Neural progenitor cell (in vitro differentiated cells): ENCODE measurements at regions not wholly inside any gene's neighbourhood (a gene's known extent, or its start where the extent isn't known, plus 50 kb on each side); places are given as distances from the start of the nearest gene placed in this dataset.

Experiments
- DNase-seq: peaks from one replicate; pipeline ENCODE4 v3.0.0-alpha.2; 2016; ENCODE audit warnings: low spot score
- H2AFZ ChIP-seq: fragments of 200-600 bp; sonication (generic); replicated peaks from 2 replicates; pipeline ENCODE4 v1.6.1; 2016; ENCODE audit warnings: antibody characterized with exemption
- H3F3A ChIP-seq: fragments of 200-600 bp; sonication (generic); 2 replicates; pipeline ENCODE4 v1.6.1; 2016; ENCODE audit warnings: antibody characterized with exemption, low read depth
- H3K27ac ChIP-seq: fragments of 200-600 bp; sonication (generic); 2 replicates; pipeline ENCODE4 v1.5.1; 2016; ENCODE audit warnings: mild to moderate bottlenecking
- H3K27me3 ChIP-seq: fragments of 200-600 bp; sonication (generic); 2 replicates; pipeline ENCODE4 v1.6.1; 2016; ENCODE audit warnings: mild to moderate bottlenecking, moderate library complexity
- H3K36me3 ChIP-seq: fragments of 200-600 bp; sonication (generic); 2 replicates; pipeline ENCODE4 v1.5.1; 2016
- H3K4me1 ChIP-seq: fragments of 200-600 bp; sonication (generic); 2 replicates; pipeline ENCODE4 v1.6.1; 2016; ENCODE audit warnings: mixed run types
- H3K4me2 ChIP-seq: fragments of 200-600 bp; sonication (generic); 2 replicates; pipeline ENCODE4 v1.6.1; 2016
- H3K4me3 ChIP-seq: fragments of 200-600 bp; sonication (generic); 2 replicates; pipeline ENCODE4 v1.5.1; 2016
- H3K79me2 ChIP-seq: fragments of 200-600 bp; sonication (generic); 2 replicates; pipeline ENCODE4 v1.6.1; 2016; ENCODE audit warnings: low read depth
- H3K9ac ChIP-seq: fragments of 200-600 bp; sonication (generic); 2 replicates; pipeline ENCODE4 v1.6.1; 2016
- H3K9me3 ChIP-seq: fragments of 200-600 bp; sonication (generic); 2 replicates; pipeline ENCODE4 v1.5.1; 2016; ENCODE audit warnings: low read depth
- H4K20me1 ChIP-seq: fragments of 200-600 bp; sonication (generic); 2 replicates; pipeline ENCODE4 v1.6.1; 2016; ENCODE audit warnings: low read depth
- H3K27ac Mint-ChIP-seq: 3 replicates; pipeline ENCODE4 v1.8.0; 2021; ENCODE audit warnings: mixed read lengths
- H3K27me3 Mint-ChIP-seq: 2 replicates; pipeline ENCODE4 v1.8.0; 2022; ENCODE audit warnings: low read depth, mild to moderate bottlenecking, inconsistent platforms, moderate library complexity, mixed read lengths; ENCODE audit not compliant: insufficient read depth
- H3K36me3 Mint-ChIP-seq: 3 replicates; pipeline ENCODE4 v1.8.0; 2021; ENCODE audit warnings: mixed read lengths
- H3K4me1 Mint-ChIP-seq: 3 replicates; pipeline ENCODE4 v1.8.0; 2021; ENCODE audit warnings: mixed read lengths
- H3K4me3 Mint-ChIP-seq: 3 replicates; pipeline ENCODE4 v1.8.0; 2021; ENCODE audit warnings: mild to moderate bottlenecking, moderate library complexity, mixed read lengths
- H3K9me3 Mint-ChIP-seq: 3 replicates; pipeline ENCODE4 v1.8.0; 2020; ENCODE audit warnings: mixed read lengths
- CTCF ChIP-seq: fragments of 200-600 bp; sonication (generic); IDR thresholded peaks from 2 replicates; pipeline ENCODE4 v1.5.1; 2017; ENCODE audit warnings: antibody characterized with exemption, mild to moderate bottlenecking
- EZH2 ChIP-seq: fragments of 200-600 bp; sonication (generic); IDR thresholded peaks from 2 replicates; pipeline ENCODE4 v1.6.1; 2017; ENCODE audit warnings: antibody characterized with exemption, mild to moderate bottlenecking, moderate library complexity
- EZH2phosphoT487 ChIP-seq: fragments of 200-600 bp; sonication (generic); IDR thresholded peaks from 2 replicates; pipeline ENCODE4 v1.6.1; 2017; ENCODE audit warnings: antibody characterized with exemption

GRCh38 chr6:146865756-146866379, 267.1 kb downstream of the ADGB start:
- Mint-ChIP-seq H3K9me3 (no peaks in the 10 kb centered on the region), H3K36me3 (no peaks in the 10 kb centered on the region), H3K27ac (no peak overlapping the region), H3K27me3 (no peaks in the 10 kb centered on the region), H3K4me1 (no peaks in the 10 kb centered on the region), H3K4me3 (no peak overlapping the region)
- no peak overlapping the region for H2AFZ ChIP-seq
- no peak for TF ChIP-seq EZH2phosphoT487
- TF ChIP-seq CTCF, result no peak
- no peak for TF ChIP-seq EZH2
- H3K36me3 ChIP-seq, result no peaks in the 10 kb centered on the region
- no peak overlapping the region for H3K4me2 ChIP-seq
- no peaks in the 10 kb centered on the region for H4K20me1 ChIP-seq
- no peak overlapping the region for H3K4me3 ChIP-seq
- DNase-seq, result no peak
- H3K4me1 ChIP-seq, result no peaks in the 10 kb centered on the region
- H3K27ac ChIP-seq, result no peak overlapping the region
- H3F3A ChIP-seq, result no peaks in the 10 kb centered on the region
- H3K9me3 ChIP-seq, result no peaks in the 10 kb centered on the region
- no peaks in the 10 kb centered on the region for H3K79me2 ChIP-seq
- no peak overlapping the region for H3K9ac ChIP-seq
- H3K27me3 ChIP-seq, result no peaks in the 10 kb centered on the region

GRCh38 chr6:146866731-146867414, 268.1 kb downstream of the ADGB start:
- no peak overlapping the region for H3K27ac Mint-ChIP-seq
- no peak overlapping the region for H3K27ac ChIP-seq
- no peaks in the 10 kb centered on the region for H3K4me1 ChIP-seq
- TF ChIP-seq EZH2phosphoT487 (no peak), EZH2 (no peak), CTCF (no peak)
- H3K36me3 ChIP-seq, result no peaks in the 10 kb centered on the region
- no peaks in the 10 kb centered on the region for H3K27me3 ChIP-seq
- no peak overlapping the region for H3K4me3 Mint-ChIP-seq
- H4K20me1 ChIP-seq, result no peaks in the 10 kb centered on the region
- H3K79me2 ChIP-seq, result no peaks in the 10 kb centered on the region
- H3K4me3 ChIP-seq, result no peak overlapping the region
- no peaks in the 10 kb centered on the region for H3K9me3 Mint-ChIP-seq
- no peaks in the 10 kb centered on the region for H3K36me3 Mint-ChIP-seq
- H3K4me2 ChIP-seq, result no peak overlapping the region
- DNase-seq, result no peak
- no peak overlapping the region for H2AFZ ChIP-seq
- H3K27me3 Mint-ChIP-seq, result no peaks in the 10 kb centered on the region
- no peaks in the 10 kb centered on the region for H3K9me3 ChIP-seq
- no peaks in the 10 kb centered on the region for H3K4me1 Mint-ChIP-seq
- H3F3A ChIP-seq, result no peaks in the 10 kb centered on the region
- no peak overlapping the region for H3K9ac ChIP-seq

GRCh38 chr6:146868671-146869209, 270.0 kb downstream of the ADGB start:
- H3K36me3 Mint-ChIP-seq, result no peaks in the 10 kb centered on the region
- no peaks in the 10 kb centered on the region for H3K27me3 Mint-ChIP-seq
- no peak overlapping the region for H3K4me3 Mint-ChIP-seq
- Histone ChIP-seq H3F3A (no peaks in the 10 kb centered on the region), H2AFZ (no peak overlapping the region), H3K9ac (no peak overlapping the region), H3K9me3 (no peaks in the 10 kb centered on the region), H3K36me3 (no peaks in the 10 kb centered on the region), H3K79me2 (no peaks in the 10 kb centered on the region), H4K20me1 (no peaks in the 10 kb centered on the region), H3K4me2 (no peak overlapping the region), H3K4me3 (no peak overlapping the region), H3K27me3 (no peaks in the 10 kb centered on the region), H3K4me1 (no peaks in the 10 kb centered on the region), H3K27ac (no peak overlapping the region)
- no peaks in the 10 kb centered on the region for H3K4me1 Mint-ChIP-seq
- H3K9me3 Mint-ChIP-seq, result no peaks in the 10 kb centered on the region
- H3K27ac Mint-ChIP-seq, result no peak overlapping the region
- DNase-seq, result no peak
- no peak for TF ChIP-seq EZH2
- TF ChIP-seq CTCF, result no peak
- TF ChIP-seq EZH2phosphoT487, result no peak
